Gastroesophageal sphincter (tissue), 3 donors: ENCODE measurements at regions not wholly inside any gene's neighbourhood (a gene's known extent, or its start where the extent isn't known, plus 50 kb on each side); places are given as distances from the start of the nearest gene placed in this dataset.

Experiments used
- CTCF ChIP-seq, 4 experiments: fragments of 200-600 bp in 2 of 4; fragments of 450-650 bp in 2 of 4; sonication (generic) in 1 of 4; IDR thresholded peaks; one replicate each; pipeline ENCODE4 v1.5.1; 2017 to 2019; ENCODE audit warnings: antibody characterized with exemption in 4 of 4, mild to moderate bottlenecking in 2 of 4, moderate library complexity in 2 of 4
- EP300 ChIP-seq: sonication (generic); formaldehyde crosslinking; IDR thresholded peaks from one replicate; pipeline ENCODE4 v1.6.1; 2017; ENCODE audit warnings: antibody characterized with exemption, mild to moderate bottlenecking
- POLR2AphosphoS5 ChIP-seq: sonication (generic); formaldehyde crosslinking; IDR thresholded peaks from one replicate; pipeline ENCODE4 v1.6.1; 2017; ENCODE audit warnings: antibody characterized with exemption

DNA sequence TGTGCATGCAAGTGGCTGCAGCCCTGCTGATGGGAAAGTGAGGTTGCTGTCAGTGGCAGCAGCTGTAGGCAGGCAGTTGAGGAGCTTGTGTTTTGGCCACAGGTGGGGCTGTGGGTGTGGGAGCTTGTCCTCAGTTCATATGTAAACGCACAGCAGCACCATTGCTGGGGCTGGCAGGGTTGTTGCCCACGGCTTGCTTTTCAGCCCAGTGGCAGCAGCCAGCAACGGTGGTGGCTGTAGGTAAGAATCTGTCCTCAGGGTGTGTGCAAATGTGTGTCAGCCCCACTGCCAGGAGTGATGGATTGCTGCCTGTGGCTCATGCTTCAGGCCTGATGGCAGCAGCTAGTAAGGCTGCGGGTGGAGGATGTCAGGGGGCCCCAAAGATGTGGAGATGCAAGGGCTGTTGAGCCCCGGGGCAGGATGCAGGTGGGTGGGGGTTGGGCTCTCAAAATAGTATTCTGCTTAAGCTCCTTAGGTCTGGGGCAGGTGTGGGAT is 141.3 kb upstream of the THUMPD2 start:
- TF ChIP-seq POLR2AphosphoS5 (no peak), CTCF (IDR thresholded peaks at IDR 0.05) (no peak), EP300 (no peak)
